ENCODE measurements at regions not wholly inside any gene's neighbourhood (a gene's known extent, or its start where the extent isn't known, plus 50 kb on each side); places are given as distances from the start of the nearest gene placed in this dataset.
"Not testable (repeated sequence)": the region's sequence is repeated elsewhere in the genome, so short reads cannot be mapped to it uniquely, and the experiment has no call there.

DNA sequence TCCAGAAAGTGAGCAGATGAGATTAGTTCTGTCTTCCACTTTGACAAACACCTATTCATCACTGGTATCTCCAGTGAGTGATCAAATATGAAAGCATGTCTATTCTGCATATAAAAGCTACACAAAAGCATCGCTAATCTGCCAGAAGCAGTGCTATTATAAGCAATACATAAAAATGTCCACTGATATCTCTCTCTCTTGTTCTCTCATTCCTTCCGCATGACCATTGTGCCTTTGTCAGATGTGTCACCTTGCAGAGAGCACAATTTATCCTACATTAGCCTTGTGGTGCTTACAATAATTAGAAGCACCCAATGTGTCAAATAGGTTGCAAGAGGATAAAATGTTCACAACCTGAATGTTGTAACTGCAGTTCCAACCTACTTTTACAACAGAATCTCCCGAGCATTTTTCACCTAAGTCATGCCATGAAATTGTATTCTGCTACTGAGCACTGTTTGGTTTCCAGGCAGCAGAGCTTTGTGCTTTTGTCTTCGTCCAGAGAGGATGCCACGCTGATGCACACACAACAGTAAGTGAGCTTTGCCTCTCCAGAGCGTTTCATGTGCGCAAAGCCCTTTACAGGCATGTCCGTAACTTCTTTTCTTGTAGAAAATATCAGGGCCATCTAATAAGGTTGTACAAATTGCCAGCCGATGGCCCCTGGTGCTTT, 198.7 kb upstream of the PLD5 start:
- no peak for DNase-seq

DNA sequence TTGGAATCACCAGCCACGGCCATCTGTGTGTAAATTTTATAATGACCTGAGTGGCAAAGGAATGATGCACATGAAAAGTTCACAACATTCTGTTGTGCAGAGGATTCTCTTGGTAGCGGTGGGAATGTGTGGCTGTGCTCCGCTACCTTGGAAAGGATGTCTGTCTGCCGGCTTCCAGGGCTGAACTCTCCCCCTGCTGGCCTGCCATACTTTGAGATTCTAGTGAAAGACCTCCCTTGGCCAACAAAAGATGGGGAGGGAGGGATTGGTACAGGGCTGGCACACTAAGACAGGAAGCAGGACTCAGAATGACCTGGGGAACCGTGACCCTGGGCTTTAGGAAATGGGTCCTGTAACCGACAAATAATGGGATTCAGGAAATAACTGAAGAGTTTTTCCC, 194.5 kb upstream of the PLD5 start:
- DNase-seq: no peak

DNA sequence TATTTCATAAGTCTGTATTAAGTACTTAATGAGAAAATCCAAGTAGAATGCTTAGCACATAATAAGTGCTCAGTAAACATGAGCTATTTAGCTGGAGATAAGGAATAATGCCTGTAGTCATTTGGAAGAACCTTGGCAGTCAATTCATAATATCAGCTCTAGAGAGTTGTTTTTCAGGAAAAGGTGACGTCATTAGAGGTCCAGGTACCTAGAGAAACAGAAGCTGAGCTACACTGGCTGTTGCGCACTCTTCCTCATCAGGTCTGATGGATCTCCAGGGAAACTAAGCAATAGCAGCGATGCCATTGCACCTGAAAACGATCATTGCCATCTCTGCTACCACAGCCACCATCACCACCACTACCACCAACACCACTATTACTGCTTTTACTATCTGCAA, 187.8 kb upstream of the PLD5 start:
- no peak for DNase-seq

DNA sequence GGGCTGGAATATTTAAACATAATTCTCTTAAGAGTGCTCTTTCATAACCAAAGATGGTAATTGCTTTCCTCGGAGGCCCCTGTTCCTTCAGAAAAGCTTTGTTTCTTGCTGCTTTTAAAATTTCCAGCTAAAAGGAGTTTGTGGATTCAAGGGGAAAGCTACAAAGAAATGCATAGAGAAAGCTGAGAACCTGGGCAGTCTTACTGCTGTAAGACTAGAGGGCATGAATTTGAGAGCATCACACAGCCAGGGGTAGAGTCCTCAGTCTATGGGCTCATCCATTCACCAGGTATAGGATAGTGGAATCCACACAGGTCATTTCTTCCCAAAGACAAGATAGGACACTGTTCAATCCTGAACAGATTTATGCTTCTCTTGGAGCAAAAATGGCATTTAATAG, 186.3 kb upstream of the PLD5 start:
- no peak for DNase-seq

DNA sequence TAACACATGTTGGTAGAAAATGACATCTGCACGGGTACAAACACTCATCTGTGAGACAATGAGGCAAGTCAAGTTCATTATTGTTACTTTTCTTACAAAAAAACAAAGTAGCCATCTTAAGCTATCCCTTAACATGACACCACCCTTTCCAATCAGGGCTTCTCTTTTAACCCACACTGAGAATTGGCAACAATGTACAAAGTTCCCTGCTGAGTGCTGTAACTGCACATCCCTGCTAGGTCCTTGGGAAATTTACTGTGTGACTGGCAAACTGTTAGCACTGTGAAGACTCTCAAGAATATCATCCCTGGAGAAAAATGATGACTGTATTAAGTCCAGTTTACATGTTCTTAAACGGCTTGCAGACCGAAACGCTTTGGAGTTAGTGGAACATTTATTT, 185.8 kb upstream of the PLD5 start:
- DNase-seq: no peak

DNA sequence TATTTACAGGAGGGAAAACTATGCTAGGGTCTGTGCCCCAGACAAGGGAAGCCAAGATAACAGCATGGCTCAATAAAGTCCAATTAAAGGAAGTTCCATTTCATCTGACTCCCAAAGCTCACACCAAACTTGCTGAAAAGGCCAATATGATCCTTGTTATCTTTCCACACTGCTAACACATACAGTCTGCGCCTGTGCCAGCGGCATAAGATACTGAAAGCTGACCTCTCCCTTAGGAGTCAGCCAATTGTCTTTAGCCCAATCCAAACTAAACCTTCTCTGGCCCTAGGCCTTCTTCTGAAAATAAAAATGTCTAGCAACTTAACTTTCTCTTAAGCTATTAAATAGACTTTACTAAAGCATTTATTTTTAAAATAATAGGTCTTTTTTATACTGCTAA, 179.0 kb upstream of the PLD5 start:
- DNase-seq: no peak

DNA sequence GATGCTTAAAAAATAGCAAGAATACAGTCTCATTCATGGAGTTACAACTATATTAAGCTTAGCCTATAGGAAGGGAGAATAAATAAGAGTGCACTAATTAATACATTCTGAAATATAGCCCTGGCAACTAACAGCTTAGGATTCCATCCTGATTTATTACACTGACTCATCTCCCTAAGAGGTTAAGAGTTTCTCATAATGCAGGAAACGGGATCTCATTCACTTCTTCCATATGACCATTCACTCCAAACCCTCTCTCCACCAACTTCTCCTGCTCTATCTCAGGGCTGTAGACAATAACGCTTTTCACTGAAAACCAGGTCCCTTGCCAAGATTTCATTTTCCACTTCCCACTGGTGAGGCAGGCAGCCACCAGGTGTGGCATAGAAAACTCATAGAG, 168.5 kb upstream of the PLD5 start:
- DNase-seq: no peak

DNA sequence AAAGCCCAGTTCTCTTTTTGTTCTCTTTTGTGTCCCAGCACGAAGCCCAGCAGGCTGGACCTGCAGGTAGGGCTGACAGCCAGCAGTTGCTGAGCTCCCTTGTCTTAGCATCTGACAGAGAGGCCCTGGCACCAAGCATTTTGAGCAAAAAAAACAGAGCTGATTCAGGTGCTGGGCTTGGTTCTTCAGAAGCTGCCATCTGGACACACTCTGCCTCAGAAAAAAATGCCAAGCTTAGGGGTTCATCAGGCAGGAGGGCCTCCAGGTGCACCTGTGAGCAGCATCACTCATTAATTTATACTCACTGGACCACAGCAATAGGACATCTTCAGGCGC, 167.1 kb upstream of the PLD5 start:
- DNase-seq: no peak

DNA sequence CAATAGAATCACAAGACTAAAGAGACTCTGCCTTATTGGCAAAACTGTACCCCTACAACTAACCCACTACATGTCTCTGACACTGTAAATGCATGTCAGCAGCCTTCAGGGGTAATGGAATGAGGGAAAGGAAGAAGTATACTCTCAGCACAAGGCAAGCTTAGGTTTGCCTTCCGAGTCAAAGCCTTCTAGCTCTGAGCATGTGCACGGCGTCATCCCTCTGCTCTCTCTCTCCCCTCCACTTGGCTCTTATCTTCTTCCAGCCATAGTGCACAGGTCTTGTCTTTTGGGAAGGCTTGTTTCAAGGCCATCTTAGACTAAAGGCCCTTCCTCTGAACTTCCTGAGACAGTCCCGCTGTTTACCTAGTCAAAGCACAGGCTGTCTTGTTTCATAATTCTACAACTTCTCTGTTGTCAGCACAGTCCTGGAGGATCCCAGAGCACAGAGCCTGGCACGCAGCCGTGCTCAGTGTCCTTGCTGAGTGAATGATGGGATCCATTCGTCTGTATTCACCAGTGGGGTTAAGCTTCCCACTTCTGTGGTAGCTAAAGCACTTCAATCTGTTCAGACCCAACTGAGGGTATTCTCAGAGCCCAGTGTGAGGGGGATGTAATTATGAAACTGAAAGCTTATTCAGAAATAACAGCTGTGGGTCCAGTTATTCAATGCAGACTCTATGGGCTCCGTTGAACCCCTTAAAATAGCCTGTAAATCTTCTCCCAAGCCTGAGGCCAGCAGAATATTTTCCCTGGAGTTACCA, 166.5 kb upstream of the PLD5 start:
- DNase-seq: no peak

DNA sequence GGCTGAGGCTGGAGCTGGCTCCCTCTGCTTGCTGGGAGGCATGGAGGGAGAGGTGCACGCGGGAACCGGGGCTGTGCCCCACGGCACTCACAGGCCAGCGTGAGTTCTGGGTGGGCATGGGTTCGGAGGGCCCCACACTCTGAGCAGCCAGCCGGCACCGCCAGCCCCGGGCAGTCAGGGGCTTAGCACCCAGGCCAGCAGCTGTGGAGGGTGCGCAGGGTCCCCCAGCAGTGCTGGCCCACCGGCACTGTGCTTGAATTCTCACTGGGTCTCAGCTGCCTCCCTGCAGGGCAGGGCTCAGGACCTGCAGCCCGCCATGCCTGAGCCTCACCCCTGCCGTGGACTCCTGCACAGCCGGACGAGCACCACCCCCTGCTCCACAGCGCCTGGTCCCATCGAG, 164.9 kb upstream of the PLD5 start:
- no peak for DNase-seq

DNA sequence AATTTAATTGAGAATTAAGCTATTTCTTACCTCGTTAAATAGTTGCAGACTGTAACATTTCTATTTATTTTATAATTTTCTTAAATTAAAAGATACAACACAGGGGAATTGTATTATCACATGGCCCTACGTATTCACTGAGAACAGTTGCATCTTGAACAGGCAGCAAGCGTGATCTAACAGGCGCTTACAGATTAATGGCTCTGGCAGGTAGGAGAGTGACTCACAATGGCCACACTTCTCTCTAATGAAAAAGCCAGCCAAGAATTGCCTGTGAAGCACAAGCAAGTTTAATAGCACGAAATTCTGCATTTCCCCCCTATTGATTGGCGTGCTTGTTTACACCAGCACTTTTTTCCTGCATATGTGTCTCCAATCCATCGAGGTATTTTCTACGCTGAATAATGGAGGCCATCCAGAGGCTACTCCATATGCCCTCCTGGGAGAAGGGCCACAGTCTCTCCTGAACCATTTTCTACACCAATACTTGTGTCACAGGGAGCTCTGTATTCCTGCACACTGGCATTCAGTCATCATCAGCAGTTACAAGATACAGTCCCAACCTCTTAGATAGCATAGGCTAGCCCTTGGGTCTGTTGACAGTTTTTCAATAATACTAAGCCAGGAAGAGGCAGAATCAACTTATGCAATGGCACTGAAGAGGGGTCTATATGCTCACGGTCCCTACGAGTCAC, 150.6 kb upstream of the PLD5 start:
- DNase-seq: no peak

DNA sequence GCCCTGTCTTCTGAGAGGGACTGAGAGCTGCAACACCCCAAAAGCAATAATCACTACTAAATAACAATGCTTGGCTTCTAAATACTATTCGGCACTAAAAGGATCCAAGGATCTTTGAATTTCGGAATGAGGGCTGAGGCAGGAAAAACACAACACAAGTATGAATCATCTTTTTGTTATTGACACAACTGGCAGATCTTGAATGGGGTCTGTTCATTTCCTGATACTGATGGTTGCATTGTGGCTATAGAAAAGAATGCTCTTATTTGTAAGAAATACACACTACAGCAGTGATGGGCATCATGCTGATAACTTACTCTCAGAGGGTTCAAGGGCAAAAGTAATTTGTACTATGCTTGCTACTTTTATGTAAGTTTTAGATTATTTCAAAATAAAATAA, 149.2 kb upstream of the PLD5 start:
- no peak for DNase-seq

DNA sequence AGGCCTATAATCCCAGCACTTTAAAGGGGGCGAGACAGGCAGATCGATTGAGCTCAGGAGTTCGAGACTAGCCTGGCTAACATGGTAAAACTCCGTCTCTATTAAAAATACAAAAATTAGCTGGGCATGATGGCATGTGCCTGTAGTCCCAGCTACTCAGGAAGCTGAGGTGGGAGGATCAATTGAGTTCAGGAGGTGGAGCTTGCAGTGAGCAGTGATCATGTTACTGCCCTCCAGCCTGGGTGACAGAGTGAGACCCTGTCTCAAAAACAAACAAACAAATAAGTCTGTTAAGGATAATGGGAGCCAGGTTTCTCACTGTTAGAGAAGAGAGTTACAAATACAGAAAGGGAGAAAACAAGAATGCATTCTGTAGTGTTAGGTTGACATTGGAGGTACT, 148.7 kb upstream of the PLD5 start:
- not testable (repeated sequence) for DNase-seq

DNA sequence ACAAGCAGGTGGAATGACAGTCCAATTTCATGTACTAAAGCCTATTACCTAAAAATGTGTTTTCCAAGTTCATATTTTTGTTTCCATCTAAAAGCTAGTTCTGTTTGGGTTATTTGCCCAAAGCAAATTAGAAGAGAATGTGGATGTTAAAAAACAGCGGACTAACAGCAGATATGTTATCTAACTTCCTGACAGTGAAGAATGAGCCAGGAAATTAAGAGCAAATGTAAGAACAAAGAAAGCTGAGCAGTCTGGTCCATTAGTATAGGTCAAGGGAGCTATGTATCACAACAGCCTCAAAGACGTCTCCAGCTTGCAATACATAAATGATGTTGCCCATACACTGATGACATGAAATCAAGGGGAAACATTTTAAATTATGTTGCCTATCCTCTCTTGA, 145.5 kb upstream of the PLD5 start:
- DNase-seq: no peak

DNA sequence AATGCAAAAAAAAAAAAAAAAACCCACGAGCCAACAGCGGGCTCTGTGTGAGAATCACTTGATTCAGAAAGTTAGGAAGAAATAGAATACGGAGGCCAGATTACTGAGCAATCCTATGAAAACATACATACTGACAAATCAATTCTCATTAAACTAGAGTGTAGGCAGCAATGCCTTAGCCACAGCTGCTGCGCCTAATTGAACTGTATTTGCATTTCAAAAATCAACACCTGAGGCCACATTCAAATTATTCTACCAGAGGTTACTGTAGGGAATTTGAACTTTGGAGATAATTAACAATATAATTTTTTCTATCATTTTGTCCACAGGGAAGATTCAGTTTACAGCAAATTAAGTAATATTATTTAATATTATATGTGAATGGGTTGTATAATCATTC, 138.4 kb upstream of the PLD5 start:
- DNase-seq: no peak

DNA sequence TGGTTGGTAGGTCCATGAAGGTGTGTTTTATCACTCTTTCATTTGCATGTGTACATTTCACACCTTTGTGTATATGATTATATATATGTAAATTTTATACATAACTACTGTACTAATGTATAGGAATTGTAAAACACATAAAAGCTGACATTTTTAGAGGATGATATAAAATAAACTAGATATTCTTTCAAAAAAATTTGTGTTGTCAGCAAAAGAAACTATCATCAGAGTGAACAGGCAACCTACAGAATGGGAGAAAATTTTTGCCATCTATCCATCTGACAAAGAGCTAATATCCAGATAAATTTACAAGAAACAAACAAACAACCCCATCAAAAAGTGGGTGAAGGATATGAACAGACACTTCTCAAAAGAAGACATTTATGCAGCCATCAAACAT, 129.3 kb upstream of the PLD5 start:
- not testable (repeated sequence) for DNase-seq

DNA sequence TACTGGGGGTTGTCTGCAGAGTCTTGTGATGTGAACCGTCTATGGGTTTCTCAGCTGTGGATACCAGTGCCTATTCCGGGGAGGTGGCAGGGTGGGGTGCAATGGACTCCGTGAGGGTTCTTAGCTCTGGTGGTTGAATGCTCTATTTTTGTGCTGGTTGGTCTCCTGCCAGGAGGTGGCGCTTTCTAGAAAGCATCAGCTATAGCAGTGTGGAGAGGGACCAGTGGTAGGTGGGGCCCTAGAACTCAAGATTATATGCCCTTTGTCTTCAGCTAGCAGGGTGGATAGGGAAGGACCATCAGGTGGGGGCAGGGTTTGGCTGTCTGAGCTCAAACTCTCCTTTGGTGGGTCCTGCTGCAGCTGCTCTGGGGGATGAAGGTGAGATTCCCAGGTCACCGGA, 127.3 kb upstream of the PLD5 start:
- DNase-seq: no peak

DNA sequence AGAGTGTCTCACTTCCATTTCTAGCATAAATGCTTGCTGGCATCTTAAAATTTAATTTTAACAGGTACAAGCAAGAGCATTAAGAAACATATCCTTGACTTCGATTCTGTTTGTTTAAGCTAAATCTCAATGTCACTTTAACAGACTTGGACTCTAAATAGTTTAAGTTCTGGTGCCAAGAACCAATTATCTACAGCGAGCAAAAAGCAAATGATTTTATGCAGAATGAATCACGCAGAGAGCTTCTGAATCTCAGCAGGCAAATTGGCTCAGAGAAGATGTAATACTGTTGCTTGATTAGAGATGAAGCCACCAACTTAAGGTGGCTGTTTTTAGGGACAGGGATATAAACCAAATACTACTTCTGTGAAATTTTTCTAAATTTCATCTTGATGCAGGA, 117.0 kb upstream of the PLD5 start:
- DNase-seq: no peak

DNA sequence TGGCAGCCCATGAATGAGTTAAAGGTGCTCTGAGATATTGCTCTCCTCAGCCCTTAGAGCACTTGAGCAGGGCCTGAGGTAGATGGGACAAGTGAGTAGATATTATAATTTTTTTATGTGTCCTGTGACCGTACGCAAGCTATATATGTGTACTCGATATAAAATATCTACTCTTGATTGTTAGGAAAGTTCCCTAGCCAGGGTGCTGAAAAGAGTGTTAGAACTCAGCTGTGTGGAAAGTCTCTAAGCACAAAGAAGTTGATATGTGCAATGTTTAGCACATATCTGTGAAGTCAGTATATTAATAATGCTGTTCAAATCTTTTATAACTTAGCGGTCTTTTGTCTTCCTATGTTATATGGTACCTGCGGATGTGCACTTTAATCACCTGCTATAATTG, 114.6 kb upstream of the PLD5 start:
- DNase-seq: no peak

DNA sequence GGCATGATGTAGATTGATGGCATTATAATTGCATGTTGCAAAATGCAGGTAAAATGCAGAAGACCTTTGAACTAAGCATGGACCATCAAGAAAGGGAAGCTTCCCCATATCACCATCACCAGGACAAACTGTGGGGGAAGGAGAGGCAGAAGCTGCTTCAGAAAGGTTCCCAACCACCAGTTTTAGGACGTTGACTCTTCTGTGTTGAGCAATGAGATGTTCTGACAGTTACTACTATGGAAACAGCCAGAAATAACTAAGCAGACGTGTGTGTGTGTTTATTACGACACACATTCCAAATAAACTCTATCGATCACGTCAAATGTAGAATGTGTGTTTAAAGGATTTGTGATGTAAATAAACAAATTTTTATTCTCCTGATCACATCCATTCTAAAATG, 110.2 kb upstream of the PLD5 start:
- no peak for DNase-seq

DNA sequence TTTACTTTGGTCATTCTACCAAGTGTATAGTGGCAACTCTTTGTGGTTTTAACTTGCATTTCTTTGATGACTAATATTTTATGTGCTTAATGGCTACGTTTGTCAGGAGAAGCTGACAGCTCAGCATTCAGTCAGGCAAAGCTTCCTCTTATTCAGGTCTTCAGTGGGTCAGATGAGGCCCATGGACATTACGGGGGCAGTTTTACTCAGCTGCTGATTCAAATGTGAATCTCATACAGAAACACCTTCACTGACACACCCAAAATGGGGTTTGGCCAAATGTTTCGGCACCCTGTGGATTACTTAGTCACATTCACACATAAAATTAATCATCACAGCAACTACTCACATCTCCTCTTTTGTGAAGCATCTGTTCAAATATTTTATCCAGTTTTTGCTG, 104.9 kb upstream of the PLD5 start:
- DNase-seq: no peak

DNA sequence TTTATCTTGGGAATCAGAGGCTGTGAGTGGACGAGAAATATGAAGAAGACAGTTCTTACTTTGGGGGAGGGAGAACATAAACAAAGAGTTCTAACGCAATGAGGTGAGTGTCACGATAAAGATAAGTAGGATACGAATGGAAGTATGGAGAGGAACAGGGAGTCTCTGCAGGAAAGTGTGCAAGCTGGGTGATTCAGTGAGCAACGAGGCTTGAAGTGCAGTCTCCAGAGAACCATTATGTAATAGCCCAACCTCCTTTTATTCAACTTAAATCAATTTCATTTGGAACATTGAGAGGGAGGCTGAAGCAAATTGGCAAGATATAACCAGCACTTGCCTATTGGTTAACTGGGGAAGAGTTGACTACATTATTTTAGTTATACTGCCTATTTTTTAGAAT, 99.3 kb upstream of the PLD5 start:
- no peak for DNase-seq

DNA sequence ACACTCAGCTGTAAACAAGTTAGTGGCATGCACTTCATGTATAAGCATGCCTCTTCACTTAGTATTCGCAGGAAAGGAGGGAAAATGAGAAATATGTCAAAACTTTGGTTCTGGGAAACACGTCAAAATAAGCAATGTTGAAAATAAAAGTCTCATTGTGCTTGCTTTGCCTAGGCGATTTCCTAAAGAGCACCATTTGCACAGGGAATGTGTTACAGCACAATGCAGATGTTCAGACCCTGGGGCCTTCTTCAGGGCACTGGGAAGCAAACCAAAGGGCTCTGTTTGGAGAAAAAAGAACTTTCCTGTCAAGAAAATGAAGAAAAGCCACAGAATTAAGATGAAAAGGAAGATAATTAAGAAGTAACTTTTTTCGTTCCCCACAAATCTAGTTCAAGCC, 98.6 kb upstream of the PLD5 start:
- no peak for DNase-seq

DNA sequence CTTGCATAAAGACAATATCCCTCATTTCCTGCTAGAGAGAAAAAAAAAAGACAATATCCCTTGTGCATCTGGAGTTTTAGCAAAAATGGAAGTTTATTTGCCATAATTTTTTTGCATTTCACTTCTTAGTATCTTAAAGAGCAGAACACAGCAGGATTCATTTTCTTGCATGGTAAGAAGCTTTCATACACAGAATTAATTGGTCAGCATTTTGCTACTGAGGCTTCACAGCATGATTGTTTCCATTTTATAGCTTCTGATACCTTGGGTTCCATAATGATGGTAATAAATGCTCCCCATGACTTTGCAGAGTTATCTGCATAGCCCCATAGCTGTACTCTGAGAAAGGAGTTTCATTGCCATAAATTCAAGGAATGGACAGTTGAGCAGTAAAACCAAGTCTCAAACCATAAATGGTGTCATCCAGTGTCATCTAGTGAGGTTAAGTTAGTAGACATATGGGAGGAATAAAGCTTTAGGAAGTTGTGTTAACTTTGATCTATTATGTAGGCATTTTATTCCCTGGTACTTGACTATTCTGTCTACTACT, 88.8 kb upstream of the PLD5 start:
- DNase-seq: no peak
